ENCODE measurements at regions not wholly inside any gene's neighbourhood (a gene's known extent, or its start where the extent isn't known, plus 50 kb on each side); places are given as distances from the start of the nearest gene placed in this dataset.

DNA sequence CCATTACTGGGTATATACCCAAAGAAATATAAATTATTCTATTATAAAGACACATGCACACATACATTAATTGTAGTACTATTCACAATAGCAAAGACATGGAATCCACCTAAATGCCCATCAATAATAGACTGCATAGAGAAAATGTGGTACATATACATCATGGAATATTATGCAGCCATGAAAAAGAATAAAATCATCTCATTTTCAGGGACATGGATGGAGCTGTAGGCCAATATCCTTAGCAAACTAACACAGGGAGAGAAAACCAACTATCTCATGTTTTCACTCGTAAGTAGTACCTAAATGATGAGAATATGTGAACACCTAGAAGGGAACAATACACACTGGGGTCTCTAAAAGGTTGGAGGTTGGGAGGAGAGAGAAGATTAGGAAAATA is 86.0 kb upstream of the GALNTL6 start (continued):
- TF ChIP-seq, protein P1, sequence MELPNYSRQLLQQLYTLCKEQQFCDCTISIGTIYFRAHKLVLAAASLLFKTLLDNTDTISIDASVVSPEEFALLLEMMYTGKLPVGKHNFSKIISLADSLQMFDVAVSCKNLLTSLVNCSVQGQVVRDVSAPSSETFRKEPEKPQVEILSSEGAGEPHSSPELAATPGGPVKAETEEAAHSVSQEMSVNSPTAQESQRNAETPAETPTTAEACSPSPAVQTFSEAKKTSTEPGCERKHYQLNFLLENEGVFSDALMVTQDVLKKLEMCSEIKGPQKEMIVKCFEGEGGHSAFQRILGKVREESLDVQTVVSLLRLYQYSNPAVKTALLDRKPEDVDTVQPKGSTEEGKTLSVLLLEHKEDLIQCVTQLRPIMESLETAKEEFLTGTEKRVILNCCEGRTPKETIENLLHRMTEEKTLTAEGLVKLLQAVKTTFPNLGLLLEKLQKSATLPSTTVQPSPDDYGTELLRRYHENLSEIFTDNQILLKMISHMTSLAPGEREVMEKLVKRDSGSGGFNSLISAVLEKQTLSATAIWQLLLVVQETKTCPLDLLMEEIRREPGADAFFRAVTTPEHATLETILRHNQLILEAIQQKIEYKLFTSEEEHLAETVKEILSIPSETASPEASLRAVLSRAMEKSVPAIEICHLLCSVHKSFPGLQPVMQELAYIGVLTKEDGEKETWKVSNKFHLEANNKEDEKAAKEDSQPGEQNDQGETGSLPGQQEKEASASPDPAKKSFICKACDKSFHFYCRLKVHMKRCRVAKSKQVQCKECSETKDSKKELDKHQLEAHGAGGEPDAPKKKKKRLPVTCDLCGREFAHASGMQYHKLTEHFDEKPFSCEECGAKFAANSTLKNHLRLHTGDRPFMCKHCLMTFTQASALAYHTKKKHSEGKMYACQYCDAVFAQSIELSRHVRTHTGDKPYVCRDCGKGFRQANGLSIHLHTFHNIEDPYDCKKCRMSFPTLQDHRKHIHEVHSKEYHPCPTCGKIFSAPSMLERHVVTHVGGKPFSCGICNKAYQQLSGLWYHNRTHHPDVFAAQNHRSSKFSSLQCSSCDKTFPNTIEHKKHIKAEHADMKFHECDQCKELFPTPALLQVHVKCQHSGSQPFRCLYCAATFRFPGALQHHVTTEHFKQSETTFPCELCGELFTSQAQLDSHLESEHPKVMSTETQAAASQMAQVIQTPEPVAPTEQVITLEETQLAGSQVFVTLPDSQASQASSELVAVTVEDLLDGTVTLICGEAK (IDR thresholded peaks at IDR 0.05) = no peak
- TF ChIP-seq, protein P1 (CRISPR knock-in tag; IDR thresholded peaks at IDR 0.05) = no peak

DNA sequence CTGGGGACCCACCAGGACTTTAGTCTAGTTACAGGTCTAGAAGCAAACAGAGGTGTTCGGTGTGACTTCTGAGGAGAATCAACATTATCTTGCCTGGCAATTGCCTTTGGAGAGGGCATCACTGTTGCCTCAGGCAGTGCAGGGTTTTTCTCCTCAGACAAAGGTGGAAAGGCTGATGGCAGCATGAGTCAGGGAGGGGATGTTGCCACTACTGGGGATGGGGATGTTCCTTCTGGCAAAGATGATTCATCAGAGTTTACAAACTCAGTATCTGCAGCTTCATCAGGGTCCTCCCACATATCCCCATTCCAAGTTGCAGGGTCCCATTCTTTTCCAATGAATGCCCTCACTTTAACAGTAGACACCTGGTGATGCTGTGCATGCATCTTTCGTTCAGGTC is 91.3 kb upstream of the GALNTL6 start:
- Histone ChIP-seq H3K9me3 (replicated peaks; ENCODE audit: control insufficient read depth, insufficient read depth, low read depth, low read length) (0 out of 2 replicates have a peak, but pooled peaks cover 1% of the 10 kb centered on the region), H3K27ac (ENCODE audit: extremely low read depth, low read depth, low read length) (no peak overlapping the region), H2AFZ (ENCODE audit: low read depth, low read length) (no peak overlapping the region), H3K36me3 (ENCODE audit: control insufficient read depth, insufficient read depth, low read length) (no peaks in the 10 kb centered on the region), H3K9me1 (ENCODE audit: control insufficient read depth, insufficient read depth, low read length) (no peaks in the 10 kb centered on the region), H3K79me2 (ENCODE audit: control insufficient read depth, insufficient read depth, low read length) (no peaks in the 10 kb centered on the region), H3K4me3 (no peak overlapping the region), H3K4me1 (replicated peaks in 1 of 2; ENCODE audit: control insufficient read depth in 2 of 2, insufficient read depth in 2 of 2, low read length in 2 of 2) (no peaks in the 10 kb centered on the region), H3K9ac (ENCODE audit: insufficient read depth in 1 of 2, low read depth in 2 of 2, low read length in 2 of 2) (no peak overlapping the region), H3K27me3 (ENCODE audit: control insufficient read depth in 2 of 2, insufficient read depth in 2 of 2, low read length in 2 of 2) (no peaks in the 10 kb centered on the region), H3K4me2 (ENCODE audit: insufficient read depth, low read length) (no peak overlapping the region), H4K20me1 (replicated peaks; ENCODE audit: control insufficient read depth, insufficient read depth, low read length) (no peaks in the 10 kb centered on the region)
- ATAC-seq = no peak
- intact Hi-C loops (cut with micrococcal nuclease) = no loop called here
- ChIA-PET POLR2A (no interaction called here), CTCF (ENCODE audit: low intra/inter-chr PET ratio) (no interaction called here)
- in situ Hi-C loops (cut with MboI) = no loop called here
- no peak for FAIRE-seq
- no TSS peak for BruUV-seq (replicated peaks)
- no peak for DNase-seq (ENCODE audit: extremely low read depth in 1 of 4, low spot score in 3 of 4)
- whole genome bisulfite sequencing (ENCODE audit: insufficient coverage, low coverage, missing lambda C conversion rate) = 4% methylated on average over 2 of the region's 2 CpGs
- TF ChIP-seq U2AF1 (optimal IDR thresholded peaks at IDR 0.05; ENCODE audit: low read depth, low read length) (no peak), HDAC8 (tag; IDR thresholded peaks at IDR 0.05) (no peak), ETV6 (IDR thresholded peaks at IDR 0.05; ENCODE audit: borderline replicate concordance in 1 of 2, low read depth in 2 of 2, low read length in 1 of 2) (no peak), ETV6 (CRISPR knock-in tag; IDR thresholded peaks at IDR 0.05; ENCODE audit: borderline replicate concordance) (no peak)
- TF ChIP-seq, protein P2, sequence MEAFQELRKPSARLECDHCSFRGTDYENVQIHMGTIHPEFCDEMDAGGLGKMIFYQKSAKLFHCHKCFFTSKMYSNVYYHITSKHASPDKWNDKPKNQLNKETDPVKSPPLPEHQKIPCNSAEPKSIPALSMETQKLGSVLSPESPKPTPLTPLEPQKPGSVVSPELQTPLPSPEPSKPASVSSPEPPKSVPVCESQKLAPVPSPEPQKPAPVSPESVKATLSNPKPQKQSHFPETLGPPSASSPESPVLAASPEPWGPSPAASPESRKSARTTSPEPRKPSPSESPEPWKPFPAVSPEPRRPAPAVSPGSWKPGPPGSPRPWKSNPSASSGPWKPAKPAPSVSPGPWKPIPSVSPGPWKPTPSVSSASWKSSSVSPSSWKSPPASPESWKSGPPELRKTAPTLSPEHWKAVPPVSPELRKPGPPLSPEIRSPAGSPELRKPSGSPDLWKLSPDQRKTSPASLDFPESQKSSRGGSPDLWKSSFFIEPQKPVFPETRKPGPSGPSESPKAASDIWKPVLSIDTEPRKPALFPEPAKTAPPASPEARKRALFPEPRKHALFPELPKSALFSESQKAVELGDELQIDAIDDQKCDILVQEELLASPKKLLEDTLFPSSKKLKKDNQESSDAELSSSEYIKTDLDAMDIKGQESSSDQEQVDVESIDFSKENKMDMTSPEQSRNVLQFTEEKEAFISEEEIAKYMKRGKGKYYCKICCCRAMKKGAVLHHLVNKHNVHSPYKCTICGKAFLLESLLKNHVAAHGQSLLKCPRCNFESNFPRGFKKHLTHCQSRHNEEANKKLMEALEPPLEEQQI (IDR thresholded peaks at IDR 0.05) = no peak
- TF ChIP-seq, protein P3, sequence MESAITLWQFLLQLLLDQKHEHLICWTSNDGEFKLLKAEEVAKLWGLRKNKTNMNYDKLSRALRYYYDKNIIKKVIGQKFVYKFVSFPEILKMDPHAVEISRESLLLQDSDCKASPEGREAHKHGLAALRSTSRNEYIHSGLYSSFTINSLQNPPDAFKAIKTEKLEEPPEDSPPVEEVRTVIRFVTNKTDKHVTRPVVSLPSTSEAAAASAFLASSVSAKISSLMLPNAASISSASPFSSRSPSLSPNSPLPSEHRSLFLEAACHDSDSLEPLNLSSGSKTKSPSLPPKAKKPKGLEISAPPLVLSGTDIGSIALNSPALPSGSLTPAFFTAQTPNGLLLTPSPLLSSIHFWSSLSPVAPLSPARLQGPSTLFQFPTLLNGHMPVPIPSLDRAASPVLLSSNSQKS (CRISPR knock-in tag; IDR thresholded peaks at IDR 0.05) = no peak

All from K562 (cell line).